ENCODE measurements at regions not wholly inside any gene's neighbourhood (a gene's known extent, or its start where the extent isn't known, plus 50 kb on each side); places are given as distances from the start of the nearest gene placed in this dataset.

DNA sequence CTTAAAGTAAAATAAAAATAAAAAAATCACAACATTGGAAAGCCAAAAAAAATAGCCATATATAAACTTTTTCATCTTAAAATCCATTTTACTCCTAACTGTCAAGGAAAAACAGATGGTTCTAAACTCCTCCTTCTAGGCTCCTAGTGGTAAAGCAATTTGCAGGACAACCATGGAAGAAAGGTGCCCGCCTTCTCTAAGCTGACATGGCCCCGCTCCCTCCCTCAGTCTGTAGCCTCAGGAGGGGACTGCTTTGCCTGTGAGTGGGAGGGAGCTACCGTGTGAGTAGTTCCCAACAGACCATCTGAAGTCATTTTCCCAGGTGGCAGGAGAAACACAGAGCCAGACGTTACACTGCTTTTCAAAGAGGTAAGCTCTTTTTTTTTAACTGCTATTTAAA is 336.2 kb upstream of the FAT1 start:
- TF ChIP-seq YY1 (IDR thresholded peaks at IDR 0.05; ENCODE audit: insufficient read depth, insufficient read length) (no peak), ZNF274 (IDR thresholded peaks at IDR 0.05; ENCODE audit: low read depth, low read length) (no peak)

Data from NT2/D1 (cell line).